ENCODE measurements at regions not wholly inside any gene's neighbourhood (a gene's known extent, or its start where the extent isn't known, plus 50 kb on each side); places are given as distances from the start of the nearest gene placed in this dataset.

DNA sequence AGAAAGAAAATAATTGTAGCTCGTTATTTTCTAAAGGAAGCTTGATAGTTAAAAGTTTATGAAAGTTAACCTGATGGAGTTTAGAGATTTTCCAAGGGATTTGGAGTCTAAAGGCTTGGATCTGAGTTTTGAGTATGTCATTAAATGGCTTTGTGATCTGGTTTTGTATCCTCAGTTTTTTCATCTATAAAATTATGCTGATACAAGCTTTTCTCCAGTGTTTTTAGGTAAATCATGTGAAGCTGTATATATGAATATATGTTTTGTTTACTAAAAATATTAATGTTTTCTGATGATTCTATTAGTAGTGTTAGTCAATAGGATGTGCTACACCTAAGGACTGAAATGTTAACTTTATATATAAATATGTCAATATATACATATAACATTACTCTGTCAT, 727.8 kb downstream of the CDH11 start:
- Histone ChIP-seq H3K27ac (no peak overlapping the region), H3K4me3 (no peak overlapping the region), H4K20me1 (no peaks in the 10 kb centered on the region), H3K36me3 (no peaks in the 10 kb centered on the region), H3K9me3 (no peaks in the 10 kb centered on the region), H3K9ac (no peak overlapping the region), H3K27me3 (no peaks in the 10 kb centered on the region), H3K4me1 (no peaks in the 10 kb centered on the region), H3K4me2 (no peak overlapping the region)
- TF ChIP-seq Cebpa-rat (IDR thresholded peaks at IDR 0.05) = no peak

GRCh38 chr16:64392456-64392855, 729.4 kb downstream of the CDH11 start:
- Histone ChIP-seq H3K36me3 (no peaks in the 10 kb centered on the region), H3K27me3 (no peaks in the 10 kb centered on the region), H3K27ac (no peak overlapping the region), H4K20me1 (no peaks in the 10 kb centered on the region), H3K9me3 (no peaks in the 10 kb centered on the region), H3K4me1 (no peaks in the 10 kb centered on the region), H3K4me2 (no peak overlapping the region), H3K9ac (no peak overlapping the region), H3K4me3 (no peak overlapping the region)
- TF ChIP-seq Cebpa-rat (IDR thresholded peaks at IDR 0.05) = no peak

DNA sequence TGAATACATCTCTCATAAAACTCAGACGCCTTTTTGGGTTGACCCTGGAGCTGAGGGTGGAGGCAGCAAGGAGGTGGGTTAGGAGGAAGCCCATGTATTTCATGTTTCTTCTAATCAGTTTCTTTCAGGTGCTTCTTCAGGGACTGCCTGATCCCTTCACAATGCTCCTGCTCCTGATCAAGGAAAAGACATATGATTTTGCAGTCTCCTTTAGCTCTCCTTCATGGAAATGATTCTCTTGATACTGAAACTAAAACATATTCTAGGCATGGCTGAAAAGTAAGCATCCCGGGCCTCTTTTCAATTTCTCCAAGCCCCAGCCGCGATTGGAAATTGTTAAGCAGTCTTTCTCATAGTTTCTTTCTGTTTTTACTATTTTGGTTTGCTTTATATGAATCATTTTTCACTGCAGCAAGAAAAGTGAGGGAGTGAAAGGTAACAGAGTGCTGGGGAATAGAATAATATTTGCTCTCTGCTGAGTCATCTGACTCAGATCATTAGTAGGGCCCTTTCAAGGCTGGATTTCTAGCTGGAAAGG, 730.7 kb downstream of the CDH11 start:
- H3K9me3 ChIP-seq = no peaks in the 10 kb centered on the region
- no peaks in the 10 kb centered on the region for H3K27me3 ChIP-seq
- no peak overlapping the region for H3K4me3 ChIP-seq
- no peak for TF ChIP-seq Cebpa-rat (IDR thresholded peaks at IDR 0.05)
- H3K27ac ChIP-seq = no peak overlapping the region
- no peaks in the 10 kb centered on the region for H3K4me1 ChIP-seq
- H4K20me1 ChIP-seq = no peaks in the 10 kb centered on the region
- H3K36me3 ChIP-seq = no peaks in the 10 kb centered on the region
- no peak overlapping the region for H3K4me2 ChIP-seq
- no peak overlapping the region for H3K9ac ChIP-seq

GRCh38 chr16:64390102-64390501, 731.8 kb downstream of the CDH11 start:
- no peak overlapping the region for H3K9ac ChIP-seq
- no peak overlapping the region for H3K4me3 ChIP-seq
- H4K20me1 ChIP-seq = no peaks in the 10 kb centered on the region
- TF ChIP-seq Cebpa-rat (IDR thresholded peaks at IDR 0.05) = no peak
- H3K9me3 ChIP-seq = no peaks in the 10 kb centered on the region
- no peaks in the 10 kb centered on the region for H3K4me1 ChIP-seq
- no peak overlapping the region for H3K4me2 ChIP-seq
- no peak overlapping the region for H3K27ac ChIP-seq
- no peaks in the 10 kb centered on the region for H3K27me3 ChIP-seq
- no peaks in the 10 kb centered on the region for H3K36me3 ChIP-seq

DNA sequence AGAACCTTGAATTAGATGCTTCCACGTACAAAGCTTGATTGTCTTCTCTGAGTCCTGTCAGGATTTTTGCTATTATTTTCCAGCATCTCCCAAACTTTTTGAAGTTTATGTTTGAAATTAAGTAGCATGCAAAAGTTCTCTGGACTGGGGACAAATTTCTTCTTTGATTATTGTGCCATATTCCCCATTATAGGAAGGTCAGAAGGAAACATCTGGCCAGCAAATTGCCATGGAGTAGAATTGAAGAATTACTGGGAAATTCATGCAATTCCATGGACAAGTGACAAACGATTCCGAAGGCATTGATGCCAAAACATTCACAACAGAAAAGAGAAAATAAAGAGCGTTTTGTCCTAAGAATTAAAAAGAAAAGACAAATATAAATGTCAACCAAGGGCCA, 737.2 kb downstream of the CDH11 start:
- Histone ChIP-seq H4K20me1 (no peaks in the 10 kb centered on the region), H3K36me3 (no peaks in the 10 kb centered on the region), H3K9ac (no peak overlapping the region), H3K27ac (no peak overlapping the region), H3K4me1 (no peaks in the 10 kb centered on the region), H3K4me3 (no peak overlapping the region), H3K9me3 (peaks cover 16% of the 10 kb centered on the region), H3K4me2 (no peak overlapping the region), H3K27me3 (no peaks in the 10 kb centered on the region)
- TF ChIP-seq Cebpa-rat (IDR thresholded peaks at IDR 0.05) = no peak

DNA sequence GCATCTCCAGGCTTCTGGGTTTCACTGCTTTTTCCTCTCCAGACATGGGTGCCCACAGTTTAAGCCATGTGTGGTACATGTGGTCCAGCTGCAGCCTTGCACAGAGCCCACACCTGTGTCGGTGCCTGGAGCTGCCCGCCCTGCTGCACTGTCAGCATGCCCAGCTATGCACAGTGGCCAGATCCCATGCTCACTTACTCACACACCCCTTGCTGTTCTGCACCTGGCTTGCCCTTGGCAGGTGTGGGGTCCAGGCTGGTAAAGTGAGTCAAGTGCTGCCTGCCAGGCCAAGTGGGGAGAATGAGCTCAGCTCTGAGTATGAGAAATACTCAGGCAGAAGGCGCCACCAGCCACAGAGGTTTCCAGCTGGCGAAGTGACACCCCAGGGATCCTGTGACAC, 739.9 kb downstream of the CDH11 start:
- Histone ChIP-seq H3K4me1 (no peaks in the 10 kb centered on the region), H3K9ac (no peak overlapping the region), H3K4me2 (no peak overlapping the region), H3K9me3 (peaks cover 16% of the 10 kb centered on the region), H3K27me3 (no peaks in the 10 kb centered on the region), H4K20me1 (no peaks in the 10 kb centered on the region), H3K36me3 (no peaks in the 10 kb centered on the region), H3K4me3 (no peak overlapping the region), H3K27ac (no peak overlapping the region)
- TF ChIP-seq Cebpa-rat (IDR thresholded peaks at IDR 0.05) = no peak

DNA sequence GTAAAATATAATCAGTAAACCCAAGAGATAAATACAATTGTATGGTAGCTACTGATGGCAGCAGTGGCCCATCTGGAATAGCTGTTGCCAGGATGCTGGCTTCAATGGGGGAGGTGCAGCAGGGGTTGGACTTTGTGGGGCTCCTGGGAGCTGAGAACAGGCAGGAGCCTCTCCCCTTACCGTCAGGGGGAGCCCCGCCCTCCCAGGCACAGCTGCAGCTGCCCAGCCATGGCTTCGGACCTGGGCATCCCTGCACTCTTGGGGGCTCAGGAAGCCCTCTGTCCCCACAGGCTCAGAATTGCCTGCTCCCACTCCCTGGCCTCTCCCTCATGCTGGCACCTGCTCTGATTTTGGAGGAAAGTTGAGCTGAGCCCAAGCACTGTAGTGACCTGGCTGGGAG, 741.1 kb downstream of the CDH11 start:
- Histone ChIP-seq H3K27ac (no peak overlapping the region), H3K27me3 (no peaks in the 10 kb centered on the region), H3K4me3 (no peak overlapping the region), H3K4me1 (no peaks in the 10 kb centered on the region), H4K20me1 (no peaks in the 10 kb centered on the region), H3K9me3 (peaks cover 16% of the 10 kb centered on the region), H3K9ac (no peak overlapping the region), H3K4me2 (no peak overlapping the region), H3K36me3 (no peaks in the 10 kb centered on the region)
- TF ChIP-seq Cebpa-rat (IDR thresholded peaks at IDR 0.05) = no peak

GRCh38 chr16:64375391-64375980, 746.4 kb downstream of the CDH11 start:
- Histone ChIP-seq H4K20me1 (no peaks in the 10 kb centered on the region), H3K9me3 (no peaks in the 10 kb centered on the region), H3K27ac (no peak overlapping the region), H3K9ac (no peak overlapping the region), H3K4me3 (no peak overlapping the region), H3K4me1 (no peaks in the 10 kb centered on the region), H3K27me3 (no peaks in the 10 kb centered on the region), H3K36me3 (no peaks in the 10 kb centered on the region), H3K4me2 (no peak overlapping the region)
- no peak for TF ChIP-seq Cebpa-rat (IDR thresholded peaks at IDR 0.05)

GRCh38 chr16:64370112-64370511, 751.8 kb downstream of the CDH11 start:
- Histone ChIP-seq H3K4me1 (no peaks in the 10 kb centered on the region), H4K20me1 (no peaks in the 10 kb centered on the region), H3K27me3 (no peaks in the 10 kb centered on the region), H3K9ac (no peak overlapping the region), H3K36me3 (no peaks in the 10 kb centered on the region), H3K9me3 (no peaks in the 10 kb centered on the region), H3K27ac (no peak overlapping the region), H3K4me2 (no peak overlapping the region), H3K4me3 (no peak overlapping the region)
- TF ChIP-seq Cebpa-rat (IDR thresholded peaks at IDR 0.05) = no peak

GRCh38 chr16:64365448-64365931, 756.4 kb downstream of the CDH11 start:
- H3K9ac ChIP-seq = no peak overlapping the region
- TF ChIP-seq Cebpa-rat (IDR thresholded peaks at IDR 0.05) = no peak
- no peak overlapping the region for H3K4me2 ChIP-seq
- H3K4me1 ChIP-seq = no peaks in the 10 kb centered on the region
- H3K27ac ChIP-seq = no peak overlapping the region
- no peaks in the 10 kb centered on the region for H4K20me1 ChIP-seq
- no peaks in the 10 kb centered on the region for H3K27me3 ChIP-seq
- H3K9me3 ChIP-seq = no peaks in the 10 kb centered on the region
- H3K4me3 ChIP-seq = no peak overlapping the region
- no peaks in the 10 kb centered on the region for H3K36me3 ChIP-seq

GRCh38 chr16:64364894-64365293, 757.0 kb downstream of the CDH11 start:
- Histone ChIP-seq H3K9ac (no peak overlapping the region), H3K4me2 (no peak overlapping the region), H3K36me3 (no peaks in the 10 kb centered on the region), H3K27ac (no peak overlapping the region), H3K9me3 (no peaks in the 10 kb centered on the region), H3K27me3 (no peaks in the 10 kb centered on the region), H3K4me1 (no peaks in the 10 kb centered on the region), H4K20me1 (no peaks in the 10 kb centered on the region), H3K4me3 (no peak overlapping the region)
- TF ChIP-seq Cebpa-rat (IDR thresholded peaks at IDR 0.05) = no peak

Measured in BLaER1 (cell line).